GM08714 (cell line): ENCODE measurements at regions not wholly inside any gene's neighbourhood (a gene's known extent, or its start where the extent isn't known, plus 50 kb on each side); places are given as distances from the start of the nearest gene placed in this dataset.
A peak's percentile ranks its signal among the peaks of the same experiment; 100 is the strongest.

Experiments used
- H3K4me3 ChIP-seq: fragments of 200-500 bp; sonication (Bioruptor generic); 2 replicates; pipeline ENCODE4 v1.5.1; 2014; ENCODE audit warnings: mild to moderate bottlenecking, low read length, inconsistent platforms
- ZNF274 ChIP-seq: IDR thresholded peaks from 2 replicates; pipeline ENCODE4 v1.6.1; 2012; ENCODE audit warnings: mild to moderate bottlenecking, low read depth, low read length

DNA sequence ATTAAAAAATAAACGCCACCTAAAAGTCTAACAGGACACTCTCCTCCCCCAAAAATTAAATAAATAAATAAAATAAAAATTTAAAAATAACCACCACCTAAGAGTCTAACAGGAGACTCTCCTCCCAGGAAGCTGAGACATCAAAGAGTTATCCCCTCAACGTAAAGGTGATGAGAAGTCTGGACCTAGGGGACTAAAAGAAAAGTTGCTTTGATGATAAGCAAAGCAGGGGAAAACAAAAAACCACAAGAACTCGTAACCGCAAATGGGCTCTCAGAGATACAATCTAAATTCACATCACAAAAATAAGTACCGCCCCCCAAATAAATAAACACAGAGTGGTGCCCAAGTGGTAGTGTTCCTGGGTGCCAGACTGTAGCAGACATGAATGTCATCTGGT lies 412.2 kb downstream of the ZFHX3 start:
- no peak for TF ChIP-seq ZNF274
- no peak overlapping the region for H3K4me3 ChIP-seq

DNA sequence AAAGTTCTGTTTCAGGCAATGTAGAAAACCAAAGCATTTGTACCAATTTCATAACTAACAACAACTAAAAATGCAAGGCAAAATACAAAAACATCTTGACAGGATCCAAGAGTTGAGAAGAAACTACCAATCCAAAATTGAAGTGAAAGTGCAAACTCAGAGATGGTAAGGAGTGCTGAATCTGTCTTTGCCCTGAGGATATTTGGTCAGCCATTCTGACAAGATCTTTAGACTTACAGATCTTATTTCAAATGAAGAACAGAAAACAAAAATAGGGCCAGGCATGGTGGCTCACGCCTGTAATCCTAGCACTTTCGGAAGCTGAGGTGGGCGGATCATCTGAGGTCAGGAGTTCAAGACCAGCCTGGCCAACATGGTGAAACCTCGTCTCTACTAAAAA lies 412.8 kb downstream of the ZFHX3 start:
- H3K4me3 ChIP-seq = no peak overlapping the region
- no peak for TF ChIP-seq ZNF274

DNA sequence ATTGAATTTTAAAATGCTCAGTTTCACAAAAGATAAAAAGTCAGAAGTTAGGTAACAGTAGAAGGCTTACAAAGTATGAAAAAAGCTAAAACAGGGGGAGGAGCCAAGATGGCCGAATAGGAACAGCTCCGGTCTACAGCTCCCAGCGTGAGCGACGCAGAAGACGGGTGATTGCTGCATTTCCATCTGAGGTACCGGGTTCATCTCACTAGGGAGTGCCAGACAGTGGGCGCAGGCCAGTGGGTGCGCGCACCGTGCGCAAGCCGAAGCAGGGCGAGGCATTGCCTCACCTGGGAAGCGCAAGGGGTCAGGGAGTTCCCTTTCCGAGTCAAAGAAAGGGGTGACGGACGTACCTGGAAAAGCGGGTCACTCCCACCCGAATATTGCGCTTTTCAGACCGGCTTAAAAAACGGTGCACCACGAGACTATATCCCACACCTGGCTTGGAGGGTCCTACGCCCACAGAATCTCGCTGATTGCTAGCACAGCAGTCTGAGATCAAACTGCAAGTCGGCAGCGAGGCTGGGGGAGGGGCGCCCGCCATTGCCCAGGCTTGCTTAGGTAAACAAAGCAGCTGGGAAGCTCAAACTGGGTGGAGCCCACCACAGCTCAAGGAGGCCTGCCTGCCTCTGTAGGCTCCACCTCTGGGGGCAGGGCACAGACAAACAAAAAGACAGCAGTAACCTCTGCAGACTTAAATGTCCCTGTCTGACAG lies 420.6 kb downstream of the ZFHX3 start:
- peak overlapping the region; percentile 61 for H3K4me3 ChIP-seq

DNA sequence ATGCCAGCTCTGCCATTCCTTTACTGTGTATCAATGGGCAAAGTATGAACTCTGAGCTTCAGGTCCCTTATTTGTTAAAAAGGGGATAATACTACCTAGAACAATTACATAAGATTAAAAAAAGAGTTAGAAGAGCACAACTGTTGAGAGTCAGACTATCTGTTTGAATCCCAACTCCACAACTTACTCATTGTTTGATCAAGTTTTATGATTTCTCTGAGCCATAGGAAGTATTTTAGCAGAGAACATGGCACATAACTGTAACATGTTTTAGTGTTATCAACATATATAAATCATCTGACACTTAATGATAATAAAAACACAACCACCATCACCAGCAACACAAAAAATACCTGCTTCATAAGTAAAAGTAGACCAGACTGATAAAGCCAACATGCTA lies 421.3 kb downstream of the ZFHX3 start:
- peak overlapping the region; percentile 61; the same call in 1 of the 2 replicates for H3K4me3 ChIP-seq
- no peak for TF ChIP-seq ZNF274

DNA sequence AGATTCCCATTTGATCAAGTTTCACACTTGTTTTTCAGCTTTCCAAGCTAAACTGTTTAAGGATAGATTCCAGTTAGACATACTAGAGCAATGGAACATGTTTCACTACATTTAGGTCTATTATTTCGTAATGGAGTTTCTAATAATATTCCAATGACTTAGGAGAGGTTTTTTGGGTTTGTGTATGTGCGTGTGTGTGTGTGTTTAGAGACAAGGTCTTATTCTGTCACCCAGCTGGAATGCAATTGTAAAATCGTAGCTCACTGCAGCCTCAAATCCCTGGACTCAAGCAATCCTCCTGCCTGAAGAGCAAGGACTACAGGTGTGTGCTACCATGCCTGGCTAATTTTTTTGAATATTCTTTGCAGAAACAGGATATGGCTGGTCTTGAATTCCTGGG lies 426.3 kb downstream of the ZFHX3 start:
- TF ChIP-seq ZNF274 = no peak

DNA sequence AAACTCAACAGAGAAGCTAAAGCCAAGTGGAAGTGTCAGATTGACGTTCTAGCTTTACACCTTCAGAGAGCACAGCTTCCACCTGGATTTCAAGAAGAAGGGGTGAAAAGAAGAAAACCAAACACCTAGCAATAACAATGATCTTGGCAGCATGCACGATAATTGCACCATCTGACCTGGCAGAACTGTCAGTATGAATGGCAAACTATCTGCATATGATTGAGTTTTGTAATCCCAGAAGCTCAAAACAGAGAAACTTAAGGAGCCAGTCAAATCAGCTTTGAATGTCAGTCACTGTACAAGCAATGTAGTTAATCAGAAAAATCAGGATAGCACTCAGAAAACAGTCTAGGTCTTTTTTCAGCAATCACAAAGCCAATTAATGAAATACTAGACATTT lies 427.1 kb downstream of the ZFHX3 start:
- no peak for TF ChIP-seq ZNF274
- no peak overlapping the region for H3K4me3 ChIP-seq

More for the DNA sequence above, 426.3 kb downstream of the ZFHX3 start:
- no peak overlapping the region for H3K4me3 ChIP-seq

DNA sequence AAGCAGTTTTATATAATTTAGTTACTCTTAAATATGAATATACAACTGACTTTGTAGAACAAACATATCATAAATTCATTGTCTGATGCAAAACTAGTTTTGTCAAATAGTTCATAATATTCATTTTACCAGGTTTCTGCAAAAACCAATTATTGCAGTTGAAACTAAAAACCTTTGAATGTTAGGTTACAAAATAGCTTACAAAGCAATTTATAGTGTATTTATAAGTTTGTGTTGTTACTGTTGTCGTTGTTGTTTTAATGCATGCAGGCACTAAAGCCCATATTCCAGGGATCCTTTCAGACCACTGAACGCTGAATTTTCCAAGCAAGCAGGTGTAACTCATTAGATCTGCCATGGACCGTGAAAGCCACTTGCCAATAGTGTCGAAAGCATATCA lies 427.6 kb downstream of the ZFHX3 start:
- no peak for TF ChIP-seq ZNF274
- no peak overlapping the region for H3K4me3 ChIP-seq

- H3K4me3 ChIP-seq = no peak overlapping the region
- no peak for TF ChIP-seq ZNF274
Measured at GRCh38 chr16:72615856-72616255, 432.1 kb downstream of the ZFHX3 start.

- TF ChIP-seq ZNF274 = no peak
- H3K4me3 ChIP-seq = no peak overlapping the region
Measured at GRCh38 chr16:72612718-72613117, 435.2 kb downstream of the ZFHX3 start.

DNA sequence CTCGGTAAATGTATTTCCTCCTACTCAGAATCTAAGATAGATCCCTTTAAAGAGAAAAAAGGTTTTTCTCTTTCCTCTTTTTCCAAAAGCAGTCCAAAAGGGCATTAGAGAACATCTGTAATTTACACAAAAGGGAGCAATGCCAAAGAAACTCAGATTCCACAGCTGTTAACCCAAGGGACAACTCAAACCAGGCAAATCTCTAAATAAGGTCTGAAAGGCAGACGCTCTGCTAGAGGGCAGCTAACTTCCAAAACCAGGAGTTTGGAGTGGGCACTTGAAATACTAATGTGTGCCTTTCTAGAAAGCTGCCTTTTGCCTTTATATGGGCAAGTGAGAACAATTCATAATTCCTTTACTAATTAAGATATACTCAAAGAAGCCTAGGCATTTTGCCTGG lies 435.7 kb downstream of the ZFHX3 start:
- TF ChIP-seq ZNF274 = no peak
- H3K4me3 ChIP-seq = no peak overlapping the region

GRCh38 chr16:72609933-72610332 lies 438.0 kb upstream of the PMFBP1 start:
- TF ChIP-seq ZNF274 = no peak
- no peak overlapping the region for H3K4me3 ChIP-seq

GRCh38 chr16:72609066-72609465 lies 437.1 kb upstream of the PMFBP1 start:
- H3K4me3 ChIP-seq = no peak overlapping the region
- TF ChIP-seq ZNF274 = no peak

GRCh38 chr16:72604375-72604774 lies 432.4 kb upstream of the PMFBP1 start:
- H3K4me3 ChIP-seq = no peak overlapping the region
- no peak for TF ChIP-seq ZNF274

DNA sequence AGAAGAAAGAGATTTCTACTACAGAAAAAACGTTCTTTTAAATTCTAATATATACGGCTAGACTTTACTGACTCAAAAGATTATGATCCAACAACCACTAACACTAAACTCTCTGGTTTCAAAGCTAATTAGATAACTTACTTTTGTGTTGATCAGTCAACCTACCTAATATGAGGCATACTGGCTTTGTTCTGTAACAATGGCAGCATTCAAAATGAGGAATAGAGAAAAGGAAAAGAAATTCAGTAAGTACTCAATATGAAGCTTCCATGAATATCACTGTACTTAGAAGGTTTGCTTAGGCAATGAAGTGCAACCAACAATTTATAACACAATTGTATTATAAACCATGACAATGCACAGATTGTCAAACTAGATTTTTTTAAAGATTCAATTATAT lies 430.5 kb upstream of the PMFBP1 start:
- H3K4me3 ChIP-seq = no peak overlapping the region
- TF ChIP-seq ZNF274 = no peak

- H3K4me3 ChIP-seq = no peak overlapping the region
- TF ChIP-seq ZNF274 = no peak
Measured at GRCh38 chr16:72598696-72599095, 426.7 kb upstream of the PMFBP1 start.

GRCh38 chr16:72597938-72598337 lies 426.0 kb upstream of the PMFBP1 start:
- TF ChIP-seq ZNF274 = no peak
- no peak overlapping the region for H3K4me3 ChIP-seq
